Endothelial cell of umbilical vein (primary cell): ENCODE measurements at regions not wholly inside any gene's neighbourhood (a gene's known extent, or its start where the extent isn't known, plus 50 kb on each side); places are given as distances from the start of the nearest gene placed in this dataset.

Experiments used
- BruUV-seq: library from RNA; stranded (reverse); fragments of 400-500 nt; replicated peaks from 2 replicates; lab custom pipeline; 2021; lab: Mats Ljungman, UMichigan
- CTCF ChIA-PET: fragments of 300-600, 350-600 bp; sonication (Branson Sonifier 250); formaldehyde crosslinking; loops from one replicate; lab custom pipeline; 2021; ENCODE audit warnings: antibody characterized with exemption, inconsistent platforms; lab: Charles Lee
- POLR2A ChIA-PET: fragments of 300-600, 350-600 bp; sonication (Branson Sonifier 250); formaldehyde crosslinking; loops from one replicate; lab custom pipeline; 2021; ENCODE audit warnings: antibody characterized with exemption, inconsistent platforms; lab: Charles Lee
- DNase-seq: peaks from one replicate; pipeline ENCODE4 v3.0.0-alpha.2; 2011; ENCODE audit warnings: low read depth, low spot score
- FAIRE-seq: peaks from 2 replicates; lab custom pipeline; 2011; peaks lifted over from hg19 to GRCh38; lab: Jason Lieb, UNC
- H2AFZ ChIP-seq: 2 replicates; pipeline ENCODE4 v1.6.0; 2012; ENCODE audit warnings: low read depth, low read length, control low read depth, inconsistent platforms
- H3K27ac ChIP-seq: 2 replicates; pipeline ENCODE4 v1.5.1; 2011; ENCODE audit warnings: low read depth, mild to moderate bottlenecking, control low read depth, low read length, moderate library complexity; ENCODE audit not compliant: insufficient read depth
- H3K27me3 ChIP-seq, 2 experiments: 2 replicates each; pipeline versions ENCODE4 v1.6.0 to v1.6.1; 2011; ENCODE audit warnings: low read length in 2 of 2, mixed read lengths in 1 of 2; ENCODE audit not compliant: control insufficient read depth in 2 of 2, insufficient read depth in 2 of 2
- H3K36me3 ChIP-seq, 2 experiments: 2 replicates in 1 of 2; 3 replicates in 1 of 2; pipeline ENCODE4 v1.5.1; 2011; ENCODE audit warnings: low read length in 2 of 2, mild to moderate bottlenecking in 1 of 2, moderate library complexity in 1 of 2; ENCODE audit not compliant: control insufficient read depth in 2 of 2, insufficient read depth in 2 of 2; ENCODE audit errors: extremely low read depth in 1 of 2
- H3K4me1 ChIP-seq: 3 replicates; pipeline ENCODE4 v1.5.1; 2011; ENCODE audit warnings: mild to moderate bottlenecking, low read length; ENCODE audit not compliant: control insufficient read depth, insufficient read depth; ENCODE audit errors: extremely low read depth
- H3K4me2 ChIP-seq: 2 replicates; pipeline ENCODE4 v1.6.1; 2011; ENCODE audit warnings: low read length, control low read depth, mixed read lengths; ENCODE audit not compliant: insufficient read depth
- H3K4me3 ChIP-seq, 3 experiments: fragments of 200-600 bp in 1 of 3; sonication (generic), shearing (Covaris generic) in 1 of 3; replicated peaks in 1 of 3; 2 replicates each; pipeline ENCODE4 v1.5.1; 2011 to 2016; ENCODE audit warnings: control low read depth in 3 of 3, low read length in 3 of 3, mild to moderate bottlenecking in 2 of 3, inconsistent platforms in 1 of 3, low read depth in 1 of 3, moderate library complexity in 1 of 3; ENCODE audit not compliant: insufficient read depth in 1 of 3
- H3K79me2 ChIP-seq: 2 replicates; pipeline ENCODE4 v1.6.0; 2012; ENCODE audit warnings: low read length, inconsistent platforms; ENCODE audit not compliant: control insufficient read depth, insufficient read depth
- H3K9ac ChIP-seq: replicated peaks from 2 replicates; pipeline ENCODE3; 2011; ENCODE audit warnings: low read length, control low read depth; ENCODE audit not compliant: insufficient read depth; ENCODE audit errors: extremely low read depth
- H3K9me1 ChIP-seq: replicated peaks from 3 replicates; pipeline ENCODE4 v1.6.0; 2011; ENCODE audit warnings: mild to moderate bottlenecking, low read length; ENCODE audit not compliant: control insufficient read depth, insufficient read depth; ENCODE audit errors: extremely low read depth
- H3K9me3 ChIP-seq: replicated peaks from 2 replicates; pipeline ENCODE4 v1.5.1; 2012; ENCODE audit warnings: low read length, inconsistent platforms; ENCODE audit not compliant: control insufficient read depth, insufficient read depth
- H4K20me1 ChIP-seq: replicated peaks from 2 replicates; pipeline ENCODE3; 2011; ENCODE audit warnings: mild to moderate bottlenecking, low read length; ENCODE audit not compliant: control insufficient read depth, insufficient read depth; ENCODE audit errors: extremely low read depth
- FOS ChIP-seq: IDR thresholded peaks from 2 replicates; pipeline ENCODE4 v1.6.1; 2011; ENCODE audit warnings: mild to moderate bottlenecking, low read length, moderate library complexity, borderline replicate concordance; ENCODE audit not compliant: insufficient read depth
- GATA2 ChIP-seq: IDR thresholded peaks from 2 replicates; pipeline ENCODE4 v1.7.0; 2011; ENCODE audit warnings: low read depth, mild to moderate bottlenecking, moderate library complexity, mixed read lengths, low read length; ENCODE audit not compliant: insufficient read length, insufficient read depth
- JUN ChIP-seq: IDR thresholded peaks from 2 replicates; pipeline ENCODE4 v1.6.1; 2011; ENCODE audit warnings: borderline replicate concordance, low read depth; ENCODE audit not compliant: insufficient read length, insufficient read depth
- MYC ChIP-seq: IDR thresholded peaks from one replicate; pipeline ENCODE4 v1.6.1; 2011; ENCODE audit warnings: mild to moderate bottlenecking, low read depth, low read length
- POLR2AphosphoS5 ChIP-seq: IDR thresholded peaks from 2 replicates; pipeline ENCODE4 v1.6.1; 2012; ENCODE audit warnings: low read depth, mild to moderate bottlenecking, control low read depth, low read length, moderate library complexity; ENCODE audit not compliant: insufficient read depth
- dilution Hi-C: fragments of 300-500 bp; cut with MboI; formaldehyde crosslinking; loops from one replicate; pipeline ENCODE4 v1.15.0; 2019; ENCODE audit warnings: low sequenced_read_pairs; ENCODE audit not compliant: extremely low pct_ligation_motif_present
- intact Hi-C: fragments of 100-400 bp; cut with micrococcal nuclease; formaldehyde crosslinking; loops from one replicate; pipeline ENCODE4 v1.10.0; 2022
- TF ChIP-seq, protein P1 (sequence below): IDR thresholded peaks from 2 replicates; pipeline ENCODE4 v1.6.1; 2011; ENCODE audit not compliant: insufficient read depth, insufficient read length
- TF ChIP-seq, protein P2 (sequence below), 2 donors: IDR thresholded peaks; 1 replicate in 1 of 2; 2 replicates in 1 of 2; pipeline ENCODE4 v1.5.1; 2011; ENCODE audit warnings: low read length in 2 of 2, mild to moderate bottlenecking in 2 of 2, moderate library complexity in 2 of 2, control low read depth in 1 of 2, inconsistent platforms in 1 of 2, low read depth in 1 of 2; ENCODE audit not compliant: insufficient read depth in 1 of 2; ENCODE audit errors: extremely low read depth in 1 of 2

DNA sequence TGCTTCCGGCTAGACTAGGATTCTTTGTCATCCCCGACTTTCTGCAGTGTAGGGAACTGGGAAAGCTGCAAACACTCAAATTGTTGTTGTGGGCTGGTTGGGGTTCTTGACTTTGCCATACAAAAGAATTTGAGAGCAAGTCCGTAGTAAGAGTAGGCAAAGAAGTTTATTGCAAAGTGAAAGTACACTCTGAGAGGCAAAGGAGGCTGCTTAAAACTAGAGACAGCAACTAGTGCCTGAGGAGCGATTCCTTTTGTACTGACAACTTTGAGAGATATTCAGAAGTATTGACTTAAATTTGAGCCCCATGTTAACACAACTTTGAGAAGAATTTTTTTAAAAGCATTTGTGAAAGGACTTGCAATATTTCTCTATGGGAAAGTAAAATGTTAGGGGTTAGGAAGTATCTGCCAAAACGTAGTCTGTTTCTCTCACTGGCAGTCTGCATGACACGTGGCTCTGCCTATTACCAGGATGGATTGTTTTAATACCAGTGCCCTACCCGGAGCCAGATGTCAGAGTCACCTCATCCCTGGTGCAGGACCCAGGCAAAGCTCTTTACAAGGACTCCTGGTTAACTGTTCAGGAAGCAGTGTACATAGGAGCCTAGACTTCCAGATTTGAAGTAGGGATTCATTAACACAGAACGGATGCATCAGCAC, 85.0 kb upstream of the CLPB start:
- H3K9me3 ChIP-seq, result no peaks in the 10 kb centered on the region
- POLR2A ChIA-PET, result no interaction called here
- dilution Hi-C loops, result no loop called here
- DNase-seq, result no peak
- H2AFZ ChIP-seq, result no peak overlapping the region
- no peaks in the 10 kb centered on the region for H3K4me1 ChIP-seq
- H3K36me3 ChIP-seq, result no peaks in the 10 kb centered on the region
- TF ChIP-seq POLR2AphosphoS5 (no peak), GATA2 (no peak), FOS (no peak), MYC (no peak), JUN (no peak)
- TF ChIP-seq, protein P1, sequence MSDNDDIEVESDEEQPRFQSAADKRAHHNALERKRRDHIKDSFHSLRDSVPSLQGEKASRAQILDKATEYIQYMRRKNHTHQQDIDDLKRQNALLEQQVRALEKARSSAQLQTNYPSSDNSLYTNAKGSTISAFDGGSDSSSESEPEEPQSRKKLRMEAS, result no peak
- TF ChIP-seq, protein P2, sequence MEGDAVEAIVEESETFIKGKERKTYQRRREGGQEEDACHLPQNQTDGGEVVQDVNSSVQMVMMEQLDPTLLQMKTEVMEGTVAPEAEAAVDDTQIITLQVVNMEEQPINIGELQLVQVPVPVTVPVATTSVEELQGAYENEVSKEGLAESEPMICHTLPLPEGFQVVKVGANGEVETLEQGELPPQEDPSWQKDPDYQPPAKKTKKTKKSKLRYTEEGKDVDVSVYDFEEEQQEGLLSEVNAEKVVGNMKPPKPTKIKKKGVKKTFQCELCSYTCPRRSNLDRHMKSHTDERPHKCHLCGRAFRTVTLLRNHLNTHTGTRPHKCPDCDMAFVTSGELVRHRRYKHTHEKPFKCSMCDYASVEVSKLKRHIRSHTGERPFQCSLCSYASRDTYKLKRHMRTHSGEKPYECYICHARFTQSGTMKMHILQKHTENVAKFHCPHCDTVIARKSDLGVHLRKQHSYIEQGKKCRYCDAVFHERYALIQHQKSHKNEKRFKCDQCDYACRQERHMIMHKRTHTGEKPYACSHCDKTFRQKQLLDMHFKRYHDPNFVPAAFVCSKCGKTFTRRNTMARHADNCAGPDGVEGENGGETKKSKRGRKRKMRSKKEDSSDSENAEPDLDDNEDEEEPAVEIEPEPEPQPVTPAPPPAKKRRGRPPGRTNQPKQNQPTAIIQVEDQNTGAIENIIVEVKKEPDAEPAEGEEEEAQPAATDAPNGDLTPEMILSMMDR (IDR thresholded peaks at IDR 0.05; ENCODE audit: extremely low read depth in 1 of 2, insufficient read depth in 1 of 2, low read depth in 1 of 2, low read length in 2 of 2), result no peak
- BruUV-seq, result no TSS peak
- peaks cover 8 to 17% of the 10 kb centered on the region in 2 experiments for H3K27me3 ChIP-seq
- H3K4me2 ChIP-seq, result peak overlapping the region; percentile 29
- no peak overlapping the region for H3K27ac ChIP-seq
- H4K20me1 ChIP-seq, result no peaks in the 10 kb centered on the region
- CTCF ChIA-PET, result interaction anchor here (3.5 kb wide), 1 partner anchor 48 kb away, joined by 13 read pairs; no protein-coding TSS in a partner anchor
- FAIRE-seq, result no peak
- no peaks in the 10 kb centered on the region for H3K9me1 ChIP-seq
- H3K4me3 ChIP-seq, result no peak overlapping the region
- no peaks in the 10 kb centered on the region for H3K79me2 ChIP-seq
- intact Hi-C loops, result no loop called here
- no peak overlapping the region for H3K9ac ChIP-seq
